ENCODE measurements at regions not wholly inside any gene's neighbourhood (a gene's known extent, or its start where the extent isn't known, plus 50 kb on each side); places are given as distances from the start of the nearest gene placed in this dataset.

- no peak for TF ChIP-seq CTCF (IDR thresholded peaks at IDR 0.05; ENCODE audit: insufficient read depth, low read length, poor library complexity, severe bottlenecking)
- DNase-seq (ENCODE audit: extremely low read depth, insufficient read length): no peak
- Histone ChIP-seq H3K27me3 (replicated peaks; ENCODE audit: control insufficient read depth, insufficient read depth, low read length) (no peaks in the 10 kb centered on the region; the same call in 1 of the 2 replicates), H3K4me3 (replicated peaks; ENCODE audit: low read depth, low read length) (no peak overlapping the region), H3K36me3 (ENCODE audit: control insufficient read depth, insufficient read depth, low read length) (no peaks in the 10 kb centered on the region)
These were observed 288.6 kb upstream of the DAB2 start for GRCh38 chr5:39713250-39713916.

- Histone ChIP-seq H3K4me3 (replicated peaks; ENCODE audit: low read depth, low read length) (no peak overlapping the region), H3K36me3 (ENCODE audit: control insufficient read depth, insufficient read depth, low read length) (no peaks in the 10 kb centered on the region), H3K27me3 (replicated peaks; ENCODE audit: control insufficient read depth, insufficient read depth, low read length) (no peaks in the 10 kb centered on the region)
- no peak for DNase-seq (ENCODE audit: extremely low read depth, insufficient read length)
- no peak for TF ChIP-seq CTCF (IDR thresholded peaks at IDR 0.05; ENCODE audit: insufficient read depth, low read length, poor library complexity, severe bottlenecking)
These were observed 287.8 kb upstream of the DAB2 start for GRCh38 chr5:39712316-39713249.

GRCh38 chr5:39711821-39712220 is 287.0 kb upstream of the DAB2 start:
- H3K27me3 ChIP-seq (replicated peaks; ENCODE audit: control insufficient read depth, insufficient read depth, low read length): no peaks in the 10 kb centered on the region
- no peak for DNase-seq (ENCODE audit: extremely low read depth, insufficient read length)
- no peak for TF ChIP-seq CTCF (IDR thresholded peaks at IDR 0.05; ENCODE audit: insufficient read depth, low read length, poor library complexity, severe bottlenecking)
- no peak overlapping the region for H3K4me3 ChIP-seq (replicated peaks; ENCODE audit: low read depth, low read length)
- H3K36me3 ChIP-seq (ENCODE audit: control insufficient read depth, insufficient read depth, low read length): no peaks in the 10 kb centered on the region

- H3K27me3 ChIP-seq (replicated peaks; ENCODE audit: control insufficient read depth, insufficient read depth, low read length): no peaks in the 10 kb centered on the region
- H3K4me3 ChIP-seq (replicated peaks; ENCODE audit: low read depth, low read length): no peak overlapping the region
- DNase-seq (ENCODE audit: extremely low read depth, insufficient read length): no peak
- TF ChIP-seq CTCF (IDR thresholded peaks at IDR 0.05; ENCODE audit: insufficient read depth, low read length, poor library complexity, severe bottlenecking): no peak
- no peaks in the 10 kb centered on the region for H3K36me3 ChIP-seq (ENCODE audit: control insufficient read depth, insufficient read depth, low read length)
These were observed 284.3 kb upstream of the DAB2 start for GRCh38 chr5:39709032-39709431.

GRCh38 chr5:39702928-39703327 is 278.1 kb upstream of the DAB2 start:
- TF ChIP-seq CTCF (IDR thresholded peaks at IDR 0.05; ENCODE audit: insufficient read depth, low read length, poor library complexity, severe bottlenecking): no peak
- Histone ChIP-seq H3K36me3 (ENCODE audit: control insufficient read depth, insufficient read depth, low read length) (no peaks in the 10 kb centered on the region), H3K27me3 (replicated peaks; ENCODE audit: control insufficient read depth, insufficient read depth, low read length) (no peaks in the 10 kb centered on the region), H3K4me3 (replicated peaks; ENCODE audit: low read depth, low read length) (no peak overlapping the region)
- DNase-seq (ENCODE audit: extremely low read depth, insufficient read length): no peak
